Muscle layer of duodenum (tissue), 2 donors: ENCODE measurements at regions not wholly inside any gene's neighbourhood (a gene's known extent, or its start where the extent isn't known, plus 50 kb on each side); places are given as distances from the start of the nearest gene placed in this dataset.

Experiments used
- H3K27ac ChIP-seq: one replicate; pipeline ENCODE4 v1.7.0; 2013; ENCODE audit warnings: mild to moderate bottlenecking, low read length
- H3K27me3 ChIP-seq: one replicate; pipeline ENCODE4 v1.7.0; 2013; ENCODE audit warnings: low read depth, mild to moderate bottlenecking, control low read depth, low read length
- H3K36me3 ChIP-seq, 2 donors: one replicate each; pipeline ENCODE4 v1.7.0; 2013; ENCODE audit warnings: low read length in 2 of 2, control low read depth in 1 of 2, mild to moderate bottlenecking in 1 of 2; ENCODE audit not compliant: insufficient read depth in 2 of 2, control insufficient read depth in 1 of 2
- H3K4me1 ChIP-seq, 2 donors: one replicate each; pipeline ENCODE4 v1.7.0; 2013; ENCODE audit warnings: low read length in 2 of 2, mild to moderate bottlenecking in 2 of 2, control low read depth in 1 of 2, moderate library complexity in 1 of 2; ENCODE audit not compliant: insufficient read depth in 2 of 2, control insufficient read depth in 1 of 2
- H3K4me3 ChIP-seq, 2 donors: one replicate each; pipeline ENCODE4 v1.7.0; 2013; ENCODE audit warnings: low read length in 2 of 2, low read depth in 1 of 2, mild to moderate bottlenecking in 1 of 2
- H3K9me3 ChIP-seq, 2 donors: one replicate each; pipeline ENCODE4 v1.7.0; 2013; ENCODE audit warnings: low read length in 2 of 2, control low read depth in 1 of 2, mild to moderate bottlenecking in 1 of 2; ENCODE audit not compliant: control insufficient read depth in 1 of 2
- donor health status: healthy.

GRCh38 chr6:51360287-51360686 is 541.6 kb downstream of the TFAP2B start:
- H3K36me3 ChIP-seq: no peaks in the 10 kb centered on the region
- no peaks in the 10 kb centered on the region for H3K27me3 ChIP-seq
- no peak overlapping the region for H3K4me3 ChIP-seq
- H3K9me3 ChIP-seq: no peaks in the 10 kb centered on the region
- H3K27ac ChIP-seq: no peak overlapping the region
- H3K4me1 ChIP-seq: no peaks in the 10 kb centered on the region

- H3K4me1 ChIP-seq: no peaks in the 10 kb centered on the region
Observed at GRCh38 chr6:51365566-51365965, 546.9 kb downstream of the TFAP2B start.

GRCh38 chr6:51369485-51369884 is 550.8 kb downstream of the TFAP2B start:
- no peaks in the 10 kb centered on the region for H3K4me1 ChIP-seq
- H3K27ac ChIP-seq: no peak overlapping the region
- no peaks in the 10 kb centered on the region for H3K36me3 ChIP-seq
- no peak overlapping the region for H3K4me3 ChIP-seq
- H3K27me3 ChIP-seq: no peaks in the 10 kb centered on the region
- H3K9me3 ChIP-seq: no peaks in the 10 kb centered on the region

More at GRCh38 chr6:51365566-51365965, 546.9 kb downstream of the TFAP2B start:
- H3K9me3 ChIP-seq: no peaks in the 10 kb centered on the region
- H3K4me3 ChIP-seq: no peak overlapping the region
- H3K27me3 ChIP-seq: no peaks in the 10 kb centered on the region
- H3K36me3 ChIP-seq: no peaks in the 10 kb centered on the region
- H3K27ac ChIP-seq: no peak overlapping the region

DNA sequence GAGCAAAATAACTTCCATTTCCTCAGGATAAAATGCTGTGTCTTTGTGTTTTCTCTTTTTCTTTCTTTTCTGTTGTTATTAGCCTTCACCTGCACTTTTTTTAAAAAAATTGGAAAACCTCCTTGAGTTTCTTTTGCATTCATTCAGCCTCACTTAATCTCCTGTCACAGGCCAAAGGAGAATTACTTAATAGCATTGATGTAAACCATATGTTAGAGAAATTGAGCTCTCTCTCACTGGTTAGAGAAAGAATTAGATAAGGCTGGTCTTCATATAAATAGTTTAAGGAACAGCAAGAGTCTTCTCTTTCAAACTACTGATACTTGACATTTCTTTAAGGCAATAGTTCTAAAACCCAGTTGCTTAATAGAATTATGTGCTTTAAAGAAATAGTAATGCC is 564.2 kb downstream of the TFAP2B start:
- Histone ChIP-seq H3K36me3 (no peaks in the 10 kb centered on the region), H3K27me3 (no peaks in the 10 kb centered on the region), H3K9me3 (peaks cover 0 to 5% of the 10 kb centered on the region in 2 donors), H3K4me3 (no peak overlapping the region), H3K4me1 (no peaks in the 10 kb centered on the region), H3K27ac (no peak overlapping the region)

DNA sequence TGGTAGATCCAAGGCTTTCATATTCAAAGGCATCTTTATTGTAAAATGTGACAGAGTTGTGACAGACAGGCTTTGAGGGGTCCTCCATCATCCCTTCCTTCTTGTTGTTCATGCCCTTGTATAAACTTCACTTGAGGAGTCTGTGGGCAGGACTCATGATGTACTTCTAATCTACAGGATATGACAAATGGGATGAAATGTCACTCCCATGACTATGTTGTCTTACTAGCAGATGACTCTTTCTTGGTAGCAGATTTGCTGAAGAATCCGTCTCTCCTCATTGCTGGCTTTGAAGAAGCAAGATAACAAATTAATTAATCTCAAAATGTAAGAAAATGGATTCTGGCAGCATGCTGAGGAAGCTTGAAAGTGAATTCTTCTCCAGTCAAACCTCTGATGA is 566.1 kb downstream of the TFAP2B start:
- H3K4me1 ChIP-seq: no peaks in the 10 kb centered on the region
- no peak overlapping the region for H3K27ac ChIP-seq
- no peaks in the 10 kb centered on the region for H3K36me3 ChIP-seq
- no peak overlapping the region for H3K4me3 ChIP-seq
- no peaks in the 10 kb centered on the region for H3K27me3 ChIP-seq
- H3K9me3 ChIP-seq: peaks cover 0 to 5% of the 10 kb centered on the region in 2 donors

DNA sequence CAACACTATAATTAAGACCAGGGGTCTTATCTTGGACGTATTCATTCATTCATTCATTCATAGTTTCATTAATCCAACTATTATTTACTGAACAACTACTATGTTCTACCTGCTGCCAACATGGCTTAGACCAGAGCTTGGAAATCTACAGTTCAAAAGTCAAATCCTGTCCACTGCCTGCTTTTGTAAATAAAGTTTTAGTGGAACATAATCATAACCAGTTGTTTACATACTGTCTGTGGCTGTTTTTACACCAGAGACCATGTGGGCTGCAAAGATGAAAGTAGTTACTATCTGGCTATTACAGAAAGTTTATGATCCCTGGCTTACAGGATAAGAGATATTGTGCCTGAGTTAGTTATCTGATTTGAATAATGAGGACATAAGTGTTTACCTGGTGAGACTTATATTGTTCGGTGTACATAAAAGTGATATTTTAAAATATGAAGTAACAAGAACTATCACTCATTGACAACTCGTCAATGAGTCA is 567.7 kb downstream of the TFAP2B start:
- Histone ChIP-seq H3K27me3 (no peaks in the 10 kb centered on the region), H3K9me3 (peaks cover 0 to 5% of the 10 kb centered on the region in 2 donors), H3K27ac (no peak overlapping the region), H3K4me1 (no peaks in the 10 kb centered on the region), H3K4me3 (no peak overlapping the region), H3K36me3 (no peaks in the 10 kb centered on the region)

DNA sequence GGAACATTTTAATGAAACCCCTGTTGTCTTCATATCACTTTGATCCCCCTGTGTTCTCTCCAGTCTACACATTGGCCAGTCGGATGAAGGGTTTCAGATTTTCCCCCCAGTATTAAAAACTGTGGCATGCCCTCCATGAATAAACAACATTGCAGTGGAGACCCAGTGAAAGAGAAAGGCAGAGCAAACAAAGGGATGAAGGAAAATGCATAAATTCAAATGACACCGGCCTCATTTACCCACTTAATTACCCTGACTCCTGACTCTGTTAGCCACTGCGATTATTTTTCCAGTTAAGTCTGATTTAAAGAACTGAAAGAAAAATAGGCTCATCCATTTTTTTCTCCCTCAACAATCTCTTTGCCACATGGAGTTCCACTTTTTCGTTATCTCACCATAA is 569.2 kb downstream of the TFAP2B start:
- Histone ChIP-seq H3K36me3 (no peaks in the 10 kb centered on the region), H3K4me1 (no peaks in the 10 kb centered on the region), H3K27ac (no peak overlapping the region), H3K4me3 (no peak overlapping the region), H3K27me3 (no peaks in the 10 kb centered on the region), H3K9me3 (peaks cover 0 to 5% of the 10 kb centered on the region in 2 donors)

GRCh38 chr6:51394061-51394460 is 575.4 kb downstream of the TFAP2B start:
- no peak overlapping the region for H3K27ac ChIP-seq
- H3K36me3 ChIP-seq: no peaks in the 10 kb centered on the region
- no peaks in the 10 kb centered on the region for H3K4me1 ChIP-seq
- no peak overlapping the region for H3K4me3 ChIP-seq
- H3K9me3 ChIP-seq: no peaks in the 10 kb centered on the region
- no peaks in the 10 kb centered on the region for H3K27me3 ChIP-seq

- H3K27me3 ChIP-seq: no peaks in the 10 kb centered on the region
- H3K9me3 ChIP-seq: no peaks in the 10 kb centered on the region
- H3K4me3 ChIP-seq: no peak overlapping the region
- H3K27ac ChIP-seq: no peak overlapping the region
- H3K4me1 ChIP-seq: no peaks in the 10 kb centered on the region
- no peaks in the 10 kb centered on the region for H3K36me3 ChIP-seq
Observed at GRCh38 chr6:51396583-51396982, 577.9 kb downstream of the TFAP2B start.

GRCh38 chr6:51398064-51398705 is 579.5 kb downstream of the TFAP2B start:
- H3K9me3 ChIP-seq: no peaks in the 10 kb centered on the region
- H3K4me3 ChIP-seq: no peak overlapping the region
- no peaks in the 10 kb centered on the region for H3K4me1 ChIP-seq
- no peak overlapping the region for H3K27ac ChIP-seq
- H3K36me3 ChIP-seq: no peaks in the 10 kb centered on the region
- no peaks in the 10 kb centered on the region for H3K27me3 ChIP-seq

DNA sequence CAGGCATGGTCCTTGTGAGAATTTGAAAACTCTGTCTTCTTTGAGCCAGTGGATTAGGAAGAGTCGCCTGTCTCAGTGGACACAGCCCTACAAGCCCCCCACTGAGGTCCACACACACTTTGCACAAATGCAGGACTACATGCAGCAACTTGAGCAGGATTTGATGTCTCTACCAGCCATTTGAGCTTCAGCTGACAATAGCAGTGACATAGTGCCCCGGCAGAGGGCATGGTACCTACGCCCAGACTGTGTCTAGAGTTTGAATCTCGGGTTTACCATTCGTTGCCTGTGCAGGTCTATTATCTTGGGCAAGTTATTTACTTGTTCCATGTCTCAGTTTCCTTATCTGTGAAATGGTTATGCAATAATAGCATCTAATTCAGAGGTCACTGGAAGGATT is 580.1 kb downstream of the TFAP2B start:
- no peak overlapping the region for H3K4me3 ChIP-seq
- H3K36me3 ChIP-seq: no peaks in the 10 kb centered on the region
- H3K27me3 ChIP-seq: no peaks in the 10 kb centered on the region
- no peaks in the 10 kb centered on the region for H3K4me1 ChIP-seq
- H3K9me3 ChIP-seq: no peaks in the 10 kb centered on the region
- H3K27ac ChIP-seq: no peak overlapping the region

DNA sequence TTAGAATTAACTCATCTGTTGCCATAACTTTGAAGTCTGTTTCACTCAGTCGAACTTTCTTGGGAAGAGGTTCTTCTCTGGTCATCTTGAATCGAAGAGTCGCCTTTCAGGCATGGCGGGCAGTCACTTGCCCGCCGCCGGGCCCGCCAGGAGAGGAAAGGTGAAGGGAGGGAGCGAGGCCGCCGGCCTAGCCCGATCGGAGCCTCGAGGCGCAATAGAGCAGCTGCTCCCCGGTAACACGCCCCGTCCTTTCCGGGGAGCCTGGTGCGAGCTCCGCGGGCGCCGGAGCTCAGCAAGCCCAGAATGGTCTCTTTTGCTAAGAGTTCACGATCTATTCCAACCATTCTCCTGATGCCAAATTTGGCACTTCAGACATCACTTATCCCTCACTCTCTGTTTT is 591.8 kb downstream of the TFAP2B start:
- no peaks in the 10 kb centered on the region for H3K36me3 ChIP-seq
- H3K27ac ChIP-seq: no peak overlapping the region
- H3K4me3 ChIP-seq: no peak overlapping the region
- H3K4me1 ChIP-seq: no peaks in the 10 kb centered on the region
- H3K9me3 ChIP-seq: no peaks in the 10 kb centered on the region
- no peaks in the 10 kb centered on the region for H3K27me3 ChIP-seq
